ENCODE measurements at regions not wholly inside any gene's neighbourhood (a gene's known extent, or its start where the extent isn't known, plus 50 kb on each side); places are given as distances from the start of the nearest gene placed in this dataset.

DNA sequence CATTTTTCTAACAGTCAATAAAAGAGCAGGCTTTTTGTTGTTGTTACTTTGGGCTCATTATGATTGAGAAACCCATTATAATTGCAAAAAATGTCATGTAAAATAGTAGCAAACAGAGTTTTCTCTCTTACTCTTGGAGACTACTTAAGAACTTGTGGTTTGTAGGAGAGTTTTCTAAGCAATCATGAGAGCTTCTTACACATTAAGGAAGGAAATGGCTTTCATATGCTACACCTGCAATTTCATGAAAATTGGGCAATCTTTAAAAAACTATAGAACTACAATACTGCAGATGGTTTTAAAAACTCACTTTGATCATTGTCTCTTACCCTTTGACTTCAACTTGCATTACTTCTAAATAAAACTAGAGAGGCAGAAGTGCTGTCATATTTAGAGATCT, 701.8 kb downstream of the ZPLD1 start:
- H2BK12ac ChIP-seq (ENCODE audit: low read length) = no peak overlapping the region
- H3K27ac ChIP-seq (replicated peaks; ENCODE audit: low read length) = no peak overlapping the region
- no peaks in the 10 kb centered on the region for H3K9me3 ChIP-seq (replicated peaks in 1 of 2; ENCODE audit: control insufficient read depth in 2 of 2, insufficient read depth in 1 of 2, low read depth in 1 of 2, low read length in 2 of 2)

DNA sequence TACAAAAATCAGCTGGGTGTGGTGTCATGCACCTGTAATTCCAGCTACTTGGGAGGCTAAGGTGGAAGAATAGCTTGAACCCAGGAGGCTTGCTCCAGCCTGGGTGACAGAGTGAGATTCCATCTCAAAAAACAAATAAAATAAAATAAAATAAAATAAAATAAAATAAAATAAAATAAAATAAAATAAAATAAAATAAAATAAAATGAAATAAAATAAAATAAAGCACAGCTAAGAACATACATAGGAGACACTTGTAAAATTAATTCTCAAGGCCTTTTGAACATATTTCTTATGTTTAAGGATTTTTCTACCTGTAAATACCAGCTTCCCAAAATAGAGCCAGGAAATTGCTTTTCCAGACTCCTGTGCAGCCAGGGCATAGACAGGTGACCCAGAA, 703.0 kb downstream of the ZPLD1 start:
- Histone ChIP-seq H3K18ac (ENCODE audit: low read length) (no peak overlapping the region), H2AK5ac (ENCODE audit: low read depth, low read length) (no peak overlapping the region), H3K4me2 (ENCODE audit: insufficient read depth, low read length, poor library complexity, severe bottlenecking) (no peak overlapping the region), H3K4ac (ENCODE audit: low read length) (no peak overlapping the region), H2AFZ (ENCODE audit: low read length) (no peak overlapping the region), H3K9ac (ENCODE audit: low read depth, low read length, poor library complexity) (no peak overlapping the region), H4K91ac (ENCODE audit: low read depth, low read length, poor library complexity) (no peak overlapping the region), H2BK15ac (ENCODE audit: low read length) (no peak overlapping the region), H3K4me1 (ENCODE audit: control insufficient read depth in 2 of 2, insufficient read depth in 1 of 2, low read depth in 1 of 2, low read length in 2 of 2) (peaks cover 0 to 1% of the 10 kb centered on the region in 2 donors), H3K27me3 (ENCODE audit: control insufficient read depth in 3 of 3, insufficient read depth in 3 of 3, low read depth in 1 of 3, low read length in 3 of 3) (no peaks in the 10 kb centered on the region), H2BK12ac (ENCODE audit: low read length) (no peak overlapping the region), H2BK5ac (ENCODE audit: low read length) (no peak overlapping the region), H4K8ac (ENCODE audit: low read depth, low read length) (no peak overlapping the region), H3K14ac (ENCODE audit: low read length) (no peak overlapping the region), H3K23ac (ENCODE audit: low read depth, low read length, poor library complexity) (no peak overlapping the region), H3K4me3 (ENCODE audit: low read length in 2 of 2) (no peak overlapping the region), H3K79me1 (ENCODE audit: low read depth, low read length) (no peaks in the 10 kb centered on the region), H2BK120ac (ENCODE audit: low read depth, low read length) (no peak overlapping the region), H3K36me3 (replicated peaks in 1 of 2; ENCODE audit: control insufficient read depth in 2 of 2, insufficient read depth in 2 of 2, low read length in 2 of 2) (no peaks in the 10 kb centered on the region), H3K9me3 (replicated peaks in 1 of 2; ENCODE audit: control insufficient read depth in 2 of 2, insufficient read depth in 1 of 2, low read depth in 1 of 2, low read length in 2 of 2) (no peaks in the 10 kb centered on the region), H3K27ac (replicated peaks; ENCODE audit: low read length) (no peak overlapping the region)
- DNase-seq (ENCODE audit: low spot score) = no peak

More for the DNA sequence above, 701.8 kb downstream of the ZPLD1 start:
- H3K4me3 ChIP-seq (ENCODE audit: low read length in 2 of 2) = no peak overlapping the region
- no peak for DNase-seq (ENCODE audit: low spot score)
- no peak overlapping the region for H4K8ac ChIP-seq (ENCODE audit: low read depth, low read length)
- no peak overlapping the region for H2AFZ ChIP-seq (ENCODE audit: low read length)
- H3K4me2 ChIP-seq (ENCODE audit: insufficient read depth, low read length, poor library complexity, severe bottlenecking) = no peak overlapping the region
- H2AK5ac ChIP-seq (ENCODE audit: low read depth, low read length) = no peak overlapping the region
- H4K91ac ChIP-seq (ENCODE audit: low read depth, low read length, poor library complexity) = no peak overlapping the region
- H3K18ac ChIP-seq (ENCODE audit: low read length) = no peak overlapping the region
- H3K23ac ChIP-seq (ENCODE audit: low read depth, low read length, poor library complexity) = no peak overlapping the region
- H3K79me1 ChIP-seq (ENCODE audit: low read depth, low read length) = no peaks in the 10 kb centered on the region
- H2BK120ac ChIP-seq (ENCODE audit: low read depth, low read length) = no peak overlapping the region
- H2BK5ac ChIP-seq (ENCODE audit: low read length) = no peak overlapping the region
- no peak overlapping the region for H3K9ac ChIP-seq (ENCODE audit: low read depth, low read length, poor library complexity)
- H3K14ac ChIP-seq (ENCODE audit: low read length) = no peak overlapping the region
- H3K27me3 ChIP-seq (ENCODE audit: control insufficient read depth in 3 of 3, insufficient read depth in 3 of 3, low read depth in 1 of 3, low read length in 3 of 3) = no peaks in the 10 kb centered on the region
- H3K4ac ChIP-seq (ENCODE audit: low read length) = no peak overlapping the region
- H3K4me1 ChIP-seq (ENCODE audit: control insufficient read depth in 2 of 2, insufficient read depth in 1 of 2, low read depth in 1 of 2, low read length in 2 of 2) = peaks cover 0 to 1% of the 10 kb centered on the region in 2 donors
- H3K36me3 ChIP-seq (replicated peaks in 1 of 2; ENCODE audit: control insufficient read depth in 2 of 2, insufficient read depth in 2 of 2, low read length in 2 of 2) = no peaks in the 10 kb centered on the region
- no peak overlapping the region for H2BK15ac ChIP-seq (ENCODE audit: low read length)

DNA sequence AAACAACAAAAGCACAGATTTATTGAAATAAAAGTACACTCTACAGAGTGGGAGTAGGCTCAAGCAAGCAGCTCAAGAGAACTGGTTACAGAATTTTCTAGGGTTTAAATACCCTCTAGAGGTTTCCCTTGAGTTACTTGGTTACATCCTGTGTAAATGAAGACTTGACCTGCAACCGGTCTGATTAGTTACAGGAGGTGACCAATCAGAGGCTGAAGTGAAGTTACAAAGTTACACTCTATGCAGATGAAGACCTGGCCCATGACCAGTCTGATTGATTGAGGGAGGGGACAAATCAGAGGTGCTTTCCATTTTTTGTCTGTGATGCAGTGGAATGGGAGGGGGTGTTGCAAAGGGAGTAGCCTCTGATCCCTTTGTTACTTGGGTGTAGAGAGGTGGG, 723.4 kb downstream of the ZPLD1 start:
- Histone ChIP-seq H3K4me3 (ENCODE audit: low read length in 2 of 2) (no peak overlapping the region), H2BK12ac (ENCODE audit: low read length) (no peak overlapping the region), H3K4ac (ENCODE audit: low read length) (no peak overlapping the region), H3K23ac (ENCODE audit: low read depth, low read length, poor library complexity) (no peak overlapping the region), H2AK5ac (ENCODE audit: low read depth, low read length) (no peak overlapping the region), H3K4me1 (ENCODE audit: control insufficient read depth in 2 of 2, insufficient read depth in 1 of 2, low read depth in 1 of 2, low read length in 2 of 2) (no peaks in the 10 kb centered on the region), H3K4me2 (ENCODE audit: insufficient read depth, low read length, poor library complexity, severe bottlenecking) (no peak overlapping the region), H3K9ac (ENCODE audit: low read depth, low read length, poor library complexity) (no peak overlapping the region), H3K79me1 (ENCODE audit: low read depth, low read length) (no peaks in the 10 kb centered on the region), H2BK120ac (ENCODE audit: low read depth, low read length) (no peak overlapping the region), H2BK15ac (ENCODE audit: low read length) (no peak overlapping the region), H3K14ac (ENCODE audit: low read length) (no peak overlapping the region), H3K18ac (ENCODE audit: low read length) (no peak overlapping the region), H4K8ac (ENCODE audit: low read depth, low read length) (no peak overlapping the region), H2AFZ (ENCODE audit: low read length) (no peak overlapping the region), H3K27ac (replicated peaks; ENCODE audit: low read length) (no peak overlapping the region), H4K91ac (ENCODE audit: low read depth, low read length, poor library complexity) (no peak overlapping the region), H3K9me3 (replicated peaks in 1 of 2; ENCODE audit: control insufficient read depth in 2 of 2, insufficient read depth in 1 of 2, low read depth in 1 of 2, low read length in 2 of 2) (no peaks in the 10 kb centered on the region), H2BK5ac (ENCODE audit: low read length) (no peak overlapping the region), H3K36me3 (replicated peaks in 1 of 2; ENCODE audit: control insufficient read depth in 2 of 2, insufficient read depth in 2 of 2, low read length in 2 of 2) (no peaks in the 10 kb centered on the region), H3K27me3 (ENCODE audit: control insufficient read depth in 3 of 3, insufficient read depth in 3 of 3, low read depth in 1 of 3, low read length in 3 of 3) (no peaks in the 10 kb centered on the region)
- no CpG with 5 or more reads among the region's 1 CpG for WGBS, 2 donors (ENCODE audit: extremely low coverage in 2 of 2, insufficient read length in 2 of 2, insufficient replicate concordance in 1 of 2)
- DNase-seq (ENCODE audit: low spot score) = no peak

DNA sequence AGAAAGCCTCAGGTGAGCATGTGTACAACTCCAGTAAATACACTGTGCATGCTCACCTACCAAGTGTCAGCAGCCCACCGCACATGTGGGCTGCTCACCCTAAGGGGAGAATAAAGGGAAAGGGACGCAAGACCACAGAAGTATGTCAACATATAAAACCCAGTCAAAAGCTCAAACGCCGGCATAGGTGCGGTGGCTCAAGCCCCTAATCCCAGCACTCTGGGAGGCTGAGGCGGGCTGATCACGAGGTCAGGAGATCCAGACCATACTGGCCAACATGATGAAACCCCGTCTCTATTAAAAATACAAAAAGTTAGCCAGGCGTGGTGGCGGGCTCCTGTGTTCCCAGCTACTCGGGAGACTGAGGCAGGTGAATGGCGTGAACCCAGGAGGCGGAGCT, 732.1 kb downstream of the ZPLD1 start:
- Histone ChIP-seq H3K4me1 (ENCODE audit: control insufficient read depth in 2 of 2, insufficient read depth in 1 of 2, low read depth in 1 of 2, low read length in 2 of 2) (no peaks in the 10 kb centered on the region), H3K9me3 (replicated peaks in 1 of 2; ENCODE audit: control insufficient read depth in 2 of 2, insufficient read depth in 1 of 2, low read depth in 1 of 2, low read length in 2 of 2) (no peaks in the 10 kb centered on the region), H2BK120ac (ENCODE audit: low read depth, low read length) (no peak overlapping the region), H3K27ac (replicated peaks; ENCODE audit: low read length) (no peak overlapping the region), H3K14ac (ENCODE audit: low read length) (no peak overlapping the region), H4K91ac (ENCODE audit: low read depth, low read length, poor library complexity) (no peak overlapping the region), H3K9ac (ENCODE audit: low read depth, low read length, poor library complexity) (no peak overlapping the region), H3K23ac (ENCODE audit: low read depth, low read length, poor library complexity) (no peak overlapping the region), H3K18ac (ENCODE audit: low read length) (no peak overlapping the region), H3K36me3 (replicated peaks in 1 of 2; ENCODE audit: control insufficient read depth in 2 of 2, insufficient read depth in 2 of 2, low read length in 2 of 2) (no peaks in the 10 kb centered on the region), H2AK5ac (ENCODE audit: low read depth, low read length) (no peak overlapping the region), H3K4ac (ENCODE audit: low read length) (no peak overlapping the region), H3K4me3 (ENCODE audit: low read length in 2 of 2) (no peak overlapping the region), H2BK5ac (ENCODE audit: low read length) (no peak overlapping the region), H2BK15ac (ENCODE audit: low read length) (no peak overlapping the region), H2AFZ (ENCODE audit: low read length) (no peak overlapping the region), H2BK12ac (ENCODE audit: low read length) (no peak overlapping the region), H4K8ac (ENCODE audit: low read depth, low read length) (no peak overlapping the region), H3K4me2 (ENCODE audit: insufficient read depth, low read length, poor library complexity, severe bottlenecking) (no peak overlapping the region), H3K79me1 (ENCODE audit: low read depth, low read length) (no peaks in the 10 kb centered on the region), H3K27me3 (ENCODE audit: control insufficient read depth in 3 of 3, insufficient read depth in 3 of 3, low read depth in 1 of 3, low read length in 3 of 3) (peaks cover 0 to 2% (median 0%) of the 10 kb centered on the region in 3 experiments)
- DNase-seq (ENCODE audit: low spot score) = no peak
- no CpG with 5 or more reads among the region's 13 CpGs for WGBS, 2 donors (ENCODE audit: extremely low coverage in 2 of 2, insufficient read length in 2 of 2, insufficient replicate concordance in 1 of 2)
